HEK293T (cell line): ENCODE measurements at regions not wholly inside any gene's neighbourhood (a gene's known extent, or its start where the extent isn't known, plus 50 kb on each side); places are given as distances from the start of the nearest gene placed in this dataset.
"Not testable (repeated sequence)": the region's sequence is repeated elsewhere in the genome, so short reads cannot be mapped to it uniquely, and the experiment has no call there.

Source experiments
- BHLHE40 ChIP-seq: fragments of 450-650 bp; IDR thresholded peaks from 2 replicates; pipeline ENCODE4 v1.6.1; 2016; ENCODE audit warnings: mild to moderate bottlenecking, moderate library complexity, borderline replicate concordance
- CTBP1 ChIP-seq: fragments of 450-650 bp; IDR thresholded peaks from 2 replicates; pipeline ENCODE4 v1.6.1; 2016; ENCODE audit warnings: borderline replicate concordance
- FOXA1 ChIP-seq: fragments of 450-650 bp; IDR thresholded peaks from 2 replicates; pipeline ENCODE4 v1.6.1; 2016; ENCODE audit warnings: mild to moderate bottlenecking
- FOXK2 ChIP-seq: fragments of 450-650 bp; IDR thresholded peaks from 2 replicates; pipeline ENCODE4 v1.6.1; 2016; ENCODE audit warnings: mild to moderate bottlenecking
- FOXM1 ChIP-seq: fragments of 450-650 bp; IDR thresholded peaks from 2 replicates; pipeline ENCODE4 v1.6.1; 2017; ENCODE audit warnings: mild to moderate bottlenecking, borderline replicate concordance
- ZNF384 ChIP-seq: fragments of 450-650 bp; IDR thresholded peaks from 2 replicates; pipeline ENCODE4 v1.6.1; 2016

GRCh38 chr20:30868271-30868670 is 389.2 kb upstream of the DEFB115 start:
- TF ChIP-seq ZNF384, FOXM1, CTBP1, BHLHE40, FOXA1, FOXK2: not testable (repeated sequence)
